NCI-H2227 (cell line): ENCODE measurements at regions not wholly inside any gene's neighbourhood (a gene's known extent, or its start where the extent isn't known, plus 50 kb on each side); places are given as distances from the start of the nearest gene placed in this dataset.

ENCODE experiments used
- DNase-seq: peaks from one replicate; lab custom pipeline; 2025; ENCODE audit not compliant: unreplicated experiment; lab: John Stamatoyannopoulos, UW

GRCh38 chr20:8935878-8936277 is 133.0 kb upstream of the PLCB4 start:
- DNase-seq, result no peak

- no peak for DNase-seq
These were observed 130.4 kb upstream of the PLCB4 start for GRCh38 chr20:8938532-8938931.

GRCh38 chr20:8940326-8940725 is 128.6 kb upstream of the PLCB4 start:
- DNase-seq, result no peak

- DNase-seq, result no peak
These were observed 125.3 kb upstream of the PLCB4 start for GRCh38 chr20:8943631-8944030.

GRCh38 chr20:8946036-8946940 is 122.6 kb upstream of the PLCB4 start:
- DNase-seq, result no peak

- no peak for DNase-seq
These were observed 120.4 kb upstream of the PLCB4 start for GRCh38 chr20:8948442-8949020.

GRCh38 chr20:8951164-8951563 is 117.7 kb upstream of the PLCB4 start:
- no peak for DNase-seq

GRCh38 chr20:8952721-8953120 is 116.2 kb upstream of the PLCB4 start:
- DNase-seq, result peak; percentile 53

GRCh38 chr20:8953300-8953699 is 115.6 kb upstream of the PLCB4 start:
- DNase-seq, result no peak

GRCh38 chr20:8960241-8960640 is 108.6 kb upstream of the PLCB4 start:
- DNase-seq, result no peak

- no peak for DNase-seq
These were observed 105.6 kb upstream of the PLCB4 start for GRCh38 chr20:8963330-8963729.

GRCh38 chr20:8964959-8965562 is 103.8 kb upstream of the PLCB4 start:
- DNase-seq, result no peak

GRCh38 chr20:8967641-8968245 is 101.1 kb upstream of the PLCB4 start:
- no peak for DNase-seq

GRCh38 chr20:8969146-8969583 is 99.7 kb upstream of the PLCB4 start:
- DNase-seq, result no peak

GRCh38 chr20:8971669-8972316 is 97.1 kb upstream of the PLCB4 start:
- DNase-seq, result no peak

- no peak for DNase-seq
These were observed 95.8 kb upstream of the PLCB4 start for GRCh38 chr20:8972963-8973705.

- no peak for DNase-seq
These were observed 94.7 kb upstream of the PLCB4 start for GRCh38 chr20:8974009-8974708.

GRCh38 chr20:8981482-8981881 is 87.4 kb upstream of the PLCB4 start:
- DNase-seq, result no peak

- DNase-seq, result no peak
These were observed 85.2 kb upstream of the PLCB4 start for GRCh38 chr20:8983478-8984345.
